WTC11 (cell line): ENCODE measurements at regions not wholly inside any gene's neighbourhood (a gene's known extent, or its start where the extent isn't known, plus 50 kb on each side); places are given as distances from the start of the nearest gene placed in this dataset.

Experiments used
- ATAC-seq: fragments of 200-7000 bp; cut with Tn5 transposase; 2 replicates; pipeline ENCODE4 v1.10.0; 2021; ENCODE audit warnings: mild to moderate bottlenecking, moderate library complexity
- CTCF ChIA-PET: fragments of 300-600 bp; sonication (Branson Sonifier 250); formaldehyde crosslinking; loops from one replicate; lab custom pipeline; 2021; ENCODE audit warnings: antibody characterized with exemption; lab: Charles Lee
- POLR2A ChIA-PET: fragments of 350-600 bp; sonication (Branson Sonifier 250); formaldehyde crosslinking; loops from one replicate; lab custom pipeline; 2021; ENCODE audit warnings: antibody characterized with exemption; lab: Charles Lee
- DNase-seq: peaks from one replicate; pipeline ENCODE4 v3.0.0; 2021; ENCODE audit warnings: low spot score
- H3K27ac Mint-ChIP-seq: 2 replicates; pipeline ENCODE4 v1.8.0; 2021; ENCODE audit warnings: mixed read lengths
- H3K27me3 Mint-ChIP-seq: 2 replicates; pipeline ENCODE4 v1.8.0; 2021; ENCODE audit warnings: low read depth, mild to moderate bottlenecking, moderate library complexity, mixed read lengths
- H3K36me3 Mint-ChIP-seq: 2 replicates; pipeline ENCODE4 v1.8.0; 2021; ENCODE audit warnings: mixed read lengths
- H3K4me1 Mint-ChIP-seq: 2 replicates; pipeline ENCODE4 v1.8.0; 2022; ENCODE audit warnings: mixed read lengths
- H3K4me3 Mint-ChIP-seq: 2 replicates; pipeline ENCODE4 v1.8.0; 2021; ENCODE audit warnings: mild to moderate bottlenecking, moderate library complexity, mixed read lengths
- H3K9me3 Mint-ChIP-seq: 2 replicates; pipeline ENCODE4 v1.8.0; 2021; ENCODE audit warnings: mixed read lengths
- ATF1 ChIP-seq: sonication (generic); formaldehyde crosslinking; IDR thresholded peaks from 2 replicates; pipeline ENCODE4 v1.8.1; 2023; ENCODE audit warnings: mild to moderate bottlenecking, moderate library complexity, missing genetic modification reagents
- CREB1 ChIP-seq: sonication (generic); formaldehyde crosslinking; IDR thresholded peaks from 2 replicates; pipeline ENCODE4 v1.8.0; 2023; ENCODE audit warnings: mild to moderate bottlenecking, missing genetic modification reagents
- GTF2I ChIP-seq: fragments of 250-450 bp; sonication (Bioruptor Pico); conservative IDR thresholded peaks from 2 replicates; pipeline ENCODE4 v1.4.0; 2021; ENCODE audit warnings: mild to moderate bottlenecking
- NR2C2 ChIP-seq: sonication (generic); formaldehyde crosslinking; IDR thresholded peaks from 2 replicates; pipeline ENCODE4 v1.8.0; 2022; ENCODE audit warnings: mild to moderate bottlenecking, missing genetic modification reagents
- NR3C1 ChIP-seq: sonication (generic); formaldehyde crosslinking; conservative IDR thresholded peaks from 2 replicates; pipeline ENCODE4 v1.8.1; 2023; ENCODE audit warnings: low read depth, mild to moderate bottlenecking, missing genetic modification reagents
- RORB ChIP-seq: fragments of 250-450 bp; sonication (Bioruptor Pico); IDR thresholded peaks from 2 replicates; pipeline ENCODE4 v1.9.0; 2021; ENCODE audit warnings: mild to moderate bottlenecking
- TCF7 ChIP-seq: sonication (generic); formaldehyde crosslinking; IDR thresholded peaks from 2 replicates; pipeline ENCODE4 v1.8.0; 2022; ENCODE audit warnings: mild to moderate bottlenecking, low read depth, missing genetic modification reagents, moderate library complexity
- ZNF396 ChIP-seq: fragments of 250-450 bp; sonication (Bioruptor Pico); IDR thresholded peaks from 2 replicates; pipeline ENCODE4 v1.8.0; 2021; ENCODE audit warnings: mild to moderate bottlenecking, moderate library complexity, borderline replicate concordance
- ZNF416 ChIP-seq: fragments of 250-450 bp; sonication (Bioruptor Pico); IDR thresholded peaks from 2 replicates; pipeline ENCODE4 v1.9.0; 2021; ENCODE audit warnings: mild to moderate bottlenecking, inconsistent platforms
- TF ChIP-seq, protein P1 (sequence below): fragments of 250-450 bp; sonication (Bioruptor Pico); IDR thresholded peaks from 2 replicates; pipeline ENCODE4 v1.9.0; 2021; ENCODE audit warnings: mild to moderate bottlenecking
- TF ChIP-seq, protein P2 (sequence below): fragments of 250-450 bp; sonication (Bioruptor Pico); conservative IDR thresholded peaks from 2 replicates; pipeline ENCODE4 v1.9.0; 2021; ENCODE audit warnings: mild to moderate bottlenecking
- TF ChIP-seq, protein P3 (sequence below): sonication (generic); formaldehyde crosslinking; IDR thresholded peaks from 2 replicates; pipeline ENCODE4 v1.8.1; 2023; ENCODE audit warnings: mild to moderate bottlenecking, missing genetic modification reagents
- TF ChIP-seq, protein P4 (sequence below): sonication (generic); formaldehyde crosslinking; IDR thresholded peaks from 2 replicates; pipeline ENCODE4 v1.8.1; 2022; ENCODE audit warnings: mild to moderate bottlenecking, moderate library complexity, missing genetic modification reagents
- TF ChIP-seq, protein P5 (sequence below): sonication (generic); formaldehyde crosslinking; IDR thresholded peaks from 2 replicates; pipeline ENCODE4 v1.8.1; 2023; ENCODE audit warnings: mild to moderate bottlenecking, missing genetic modification reagents
- TF ChIP-seq, protein P6 (sequence below): sonication (generic); formaldehyde crosslinking; IDR thresholded peaks from 2 replicates; pipeline ENCODE4 v1.8.0; 2023; ENCODE audit warnings: mild to moderate bottlenecking, missing genetic modification reagents
- TF ChIP-seq, protein P7 (sequence below): sonication (generic); formaldehyde crosslinking; IDR thresholded peaks from 2 replicates; pipeline ENCODE4 v1.8.1; 2022; ENCODE audit warnings: low read depth, missing genetic modification reagents, borderline replicate concordance
- TF ChIP-seq, protein P8 (sequence below): sonication (generic); formaldehyde crosslinking; IDR thresholded peaks from 2 replicates; pipeline ENCODE4 v1.8.1; 2023; ENCODE audit warnings: mild to moderate bottlenecking, missing genetic modification reagents, moderate library complexity

DNA sequence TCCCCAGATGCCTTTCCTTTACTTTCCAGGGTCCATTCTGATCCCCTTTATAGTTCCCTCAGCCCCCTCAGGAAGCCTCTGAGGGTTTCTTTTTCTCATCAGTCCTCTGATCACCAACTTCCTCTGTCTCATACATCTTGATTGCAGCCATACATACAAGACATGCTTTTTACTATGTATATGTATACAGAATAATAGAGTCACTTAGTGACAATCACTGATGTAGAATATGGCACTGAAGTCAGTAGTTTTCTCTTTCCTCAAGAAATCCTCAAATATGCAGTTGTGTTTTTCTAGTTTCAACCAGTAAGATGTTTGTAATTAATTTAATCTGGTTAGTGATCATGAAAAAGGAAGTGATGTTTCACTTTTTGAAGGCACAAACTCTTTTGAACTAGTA lies 364.1 kb downstream of the MAN2A1 start:
- no peak for DNase-seq
- no peak overlapping the region for H3K27ac Mint-ChIP-seq
- H3K27me3 Mint-ChIP-seq = no peaks in the 10 kb centered on the region; the same call in 1 of the 2 replicates
- no peaks in the 10 kb centered on the region for H3K36me3 Mint-ChIP-seq
- POLR2A ChIA-PET = no interaction called here
- CTCF ChIA-PET = no interaction called here
- ATAC-seq = no peak
- H3K9me3 Mint-ChIP-seq = no peaks in the 10 kb centered on the region
- no peak overlapping the region for H3K4me3 Mint-ChIP-seq
- TF ChIP-seq NR3C1 (CRISPR knock-in tag) = no peak
- TF ChIP-seq, protein P1, sequence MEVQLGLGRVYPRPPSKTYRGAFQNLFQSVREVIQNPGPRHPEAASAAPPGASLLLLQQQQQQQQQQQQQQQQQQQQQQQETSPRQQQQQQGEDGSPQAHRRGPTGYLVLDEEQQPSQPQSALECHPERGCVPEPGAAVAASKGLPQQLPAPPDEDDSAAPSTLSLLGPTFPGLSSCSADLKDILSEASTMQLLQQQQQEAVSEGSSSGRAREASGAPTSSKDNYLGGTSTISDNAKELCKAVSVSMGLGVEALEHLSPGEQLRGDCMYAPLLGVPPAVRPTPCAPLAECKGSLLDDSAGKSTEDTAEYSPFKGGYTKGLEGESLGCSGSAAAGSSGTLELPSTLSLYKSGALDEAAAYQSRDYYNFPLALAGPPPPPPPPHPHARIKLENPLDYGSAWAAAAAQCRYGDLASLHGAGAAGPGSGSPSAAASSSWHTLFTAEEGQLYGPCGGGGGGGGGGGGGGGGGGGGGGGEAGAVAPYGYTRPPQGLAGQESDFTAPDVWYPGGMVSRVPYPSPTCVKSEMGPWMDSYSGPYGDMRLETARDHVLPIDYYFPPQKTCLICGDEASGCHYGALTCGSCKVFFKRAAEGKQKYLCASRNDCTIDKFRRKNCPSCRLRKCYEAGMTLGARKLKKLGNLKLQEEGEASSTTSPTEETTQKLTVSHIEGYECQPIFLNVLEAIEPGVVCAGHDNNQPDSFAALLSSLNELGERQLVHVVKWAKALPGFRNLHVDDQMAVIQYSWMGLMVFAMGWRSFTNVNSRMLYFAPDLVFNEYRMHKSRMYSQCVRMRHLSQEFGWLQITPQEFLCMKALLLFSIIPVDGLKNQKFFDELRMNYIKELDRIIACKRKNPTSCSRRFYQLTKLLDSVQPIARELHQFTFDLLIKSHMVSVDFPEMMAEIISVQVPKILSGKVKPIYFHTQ (CRISPR knock-in tag) = no peak
- TF ChIP-seq RORB (CRISPR knock-in tag) = no peak
- no peak for TF ChIP-seq ZNF416
- no peak for TF ChIP-seq ATF1 (CRISPR knock-in tag)
- H3K4me1 Mint-ChIP-seq = peaks cover 56% of the 10 kb centered on the region

DNA sequence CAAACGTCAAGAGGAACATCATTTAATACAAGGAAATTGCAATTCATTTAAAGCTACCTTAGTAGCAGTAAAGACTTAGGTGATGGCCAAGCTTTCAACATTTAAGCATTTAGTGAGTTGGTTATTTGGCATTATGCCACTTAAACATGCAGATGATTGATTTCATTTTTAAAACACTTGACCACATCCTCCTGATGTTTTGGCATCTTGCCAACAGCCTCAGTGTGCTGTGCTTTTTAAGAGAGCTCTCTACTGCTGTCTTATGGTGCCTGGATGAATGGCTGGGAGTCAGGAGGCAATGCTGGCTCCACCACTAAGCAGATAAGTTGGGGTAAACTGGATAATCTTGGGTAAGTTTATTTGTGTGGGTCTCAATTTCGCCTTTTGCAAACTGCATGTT lies 364.5 kb downstream of the MAN2A1 start:
- Mint-ChIP-seq H3K36me3 (no peaks in the 10 kb centered on the region), H3K27ac (no peak overlapping the region), H3K4me1 (peaks cover 54% of the 10 kb centered on the region), H3K4me3 (no peak overlapping the region), H3K9me3 (no peaks in the 10 kb centered on the region), H3K27me3 (no peaks in the 10 kb centered on the region; the same call in 1 of the 2 replicates)
- ChIA-PET POLR2A (no interaction called here), CTCF (no interaction called here)
- DNase-seq = no peak
- peak; percentile 71 for ATAC-seq
- TF ChIP-seq NR2C2 (CRISPR knock-in tag) (no peak), TCF7 (CRISPR knock-in tag) (no peak), GTF2I (CRISPR knock-in tag) (no peak), CREB1 (CRISPR knock-in tag) (no peak), ZNF396 (CRISPR knock-in tag) (no peak)
- TF ChIP-seq, protein P2, sequence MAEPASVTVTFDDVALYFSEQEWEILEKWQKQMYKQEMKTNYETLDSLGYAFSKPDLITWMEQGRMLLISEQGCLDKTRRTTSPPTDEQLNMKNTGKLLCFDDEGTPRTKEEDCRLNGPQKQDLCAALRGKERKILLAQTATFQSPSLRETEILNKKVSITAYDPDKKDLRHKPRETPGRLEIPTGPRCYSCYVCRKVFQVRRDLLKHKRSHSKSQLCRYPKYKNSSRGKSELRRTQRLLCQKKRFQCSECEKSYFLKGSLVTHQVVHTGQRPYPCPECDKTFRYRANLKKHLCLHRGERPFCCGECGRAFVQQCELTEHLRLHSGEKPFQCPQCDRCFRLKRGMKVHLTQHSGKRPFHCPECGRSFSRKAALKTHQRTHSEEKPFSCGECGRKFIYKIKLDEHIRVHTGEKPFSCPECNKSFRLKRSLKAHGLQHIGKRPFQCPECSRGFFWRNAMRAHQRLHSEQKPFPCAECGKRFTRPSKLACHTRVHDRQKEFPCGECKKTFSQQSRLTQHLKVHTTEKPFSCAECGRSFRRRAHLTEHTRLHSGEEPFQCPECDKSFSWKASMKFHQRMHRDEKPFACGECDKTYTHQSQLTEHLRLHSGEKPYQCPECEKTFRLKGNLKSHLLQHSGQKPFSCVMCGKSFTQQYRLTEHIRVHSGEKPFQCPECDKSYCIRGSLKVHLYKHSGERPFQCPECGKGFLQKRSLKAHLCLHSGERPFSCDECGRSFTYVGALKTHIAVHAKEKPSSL (CRISPR knock-in tag) = no peak
- TF ChIP-seq, protein P3, sequence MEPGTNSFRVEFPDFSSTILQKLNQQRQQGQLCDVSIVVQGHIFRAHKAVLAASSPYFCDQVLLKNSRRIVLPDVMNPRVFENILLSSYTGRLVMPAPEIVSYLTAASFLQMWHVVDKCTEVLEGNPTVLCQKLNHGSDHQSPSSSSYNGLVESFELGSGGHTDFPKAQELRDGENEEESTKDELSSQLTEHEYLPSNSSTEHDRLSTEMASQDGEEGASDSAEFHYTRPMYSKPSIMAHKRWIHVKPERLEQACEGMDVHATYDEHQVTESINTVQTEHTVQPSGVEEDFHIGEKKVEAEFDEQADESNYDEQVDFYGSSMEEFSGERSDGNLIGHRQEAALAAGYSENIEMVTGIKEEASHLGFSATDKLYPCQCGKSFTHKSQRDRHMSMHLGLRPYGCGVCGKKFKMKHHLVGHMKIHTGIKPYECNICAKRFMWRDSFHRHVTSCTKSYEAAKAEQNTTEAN = no peak
- TF ChIP-seq, protein P4, sequence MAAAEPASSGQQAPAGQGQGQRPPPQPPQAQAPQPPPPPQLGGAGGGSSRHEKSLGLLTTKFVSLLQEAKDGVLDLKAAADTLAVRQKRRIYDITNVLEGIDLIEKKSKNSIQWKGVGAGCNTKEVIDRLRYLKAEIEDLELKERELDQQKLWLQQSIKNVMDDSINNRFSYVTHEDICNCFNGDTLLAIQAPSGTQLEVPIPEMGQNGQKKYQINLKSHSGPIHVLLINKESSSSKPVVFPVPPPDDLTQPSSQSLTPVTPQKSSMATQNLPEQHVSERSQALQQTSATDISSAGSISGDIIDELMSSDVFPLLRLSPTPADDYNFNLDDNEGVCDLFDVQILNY = no peak
- TF ChIP-seq, protein P5, sequence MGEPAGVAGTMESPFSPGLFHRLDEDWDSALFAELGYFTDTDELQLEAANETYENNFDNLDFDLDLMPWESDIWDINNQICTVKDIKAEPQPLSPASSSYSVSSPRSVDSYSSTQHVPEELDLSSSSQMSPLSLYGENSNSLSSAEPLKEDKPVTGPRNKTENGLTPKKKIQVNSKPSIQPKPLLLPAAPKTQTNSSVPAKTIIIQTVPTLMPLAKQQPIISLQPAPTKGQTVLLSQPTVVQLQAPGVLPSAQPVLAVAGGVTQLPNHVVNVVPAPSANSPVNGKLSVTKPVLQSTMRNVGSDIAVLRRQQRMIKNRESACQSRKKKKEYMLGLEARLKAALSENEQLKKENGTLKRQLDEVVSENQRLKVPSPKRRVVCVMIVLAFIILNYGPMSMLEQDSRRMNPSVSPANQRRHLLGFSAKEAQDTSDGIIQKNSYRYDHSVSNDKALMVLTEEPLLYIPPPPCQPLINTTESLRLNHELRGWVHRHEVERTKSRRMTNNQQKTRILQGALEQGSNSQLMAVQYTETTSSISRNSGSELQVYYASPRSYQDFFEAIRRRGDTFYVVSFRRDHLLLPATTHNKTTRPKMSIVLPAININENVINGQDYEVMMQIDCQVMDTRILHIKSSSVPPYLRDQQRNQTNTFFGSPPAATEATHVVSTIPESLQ (CRISPR knock-in tag) = no peak
- TF ChIP-seq, protein P1 (CRISPR knock-in tag) = no peak
- TF ChIP-seq, protein P6, sequence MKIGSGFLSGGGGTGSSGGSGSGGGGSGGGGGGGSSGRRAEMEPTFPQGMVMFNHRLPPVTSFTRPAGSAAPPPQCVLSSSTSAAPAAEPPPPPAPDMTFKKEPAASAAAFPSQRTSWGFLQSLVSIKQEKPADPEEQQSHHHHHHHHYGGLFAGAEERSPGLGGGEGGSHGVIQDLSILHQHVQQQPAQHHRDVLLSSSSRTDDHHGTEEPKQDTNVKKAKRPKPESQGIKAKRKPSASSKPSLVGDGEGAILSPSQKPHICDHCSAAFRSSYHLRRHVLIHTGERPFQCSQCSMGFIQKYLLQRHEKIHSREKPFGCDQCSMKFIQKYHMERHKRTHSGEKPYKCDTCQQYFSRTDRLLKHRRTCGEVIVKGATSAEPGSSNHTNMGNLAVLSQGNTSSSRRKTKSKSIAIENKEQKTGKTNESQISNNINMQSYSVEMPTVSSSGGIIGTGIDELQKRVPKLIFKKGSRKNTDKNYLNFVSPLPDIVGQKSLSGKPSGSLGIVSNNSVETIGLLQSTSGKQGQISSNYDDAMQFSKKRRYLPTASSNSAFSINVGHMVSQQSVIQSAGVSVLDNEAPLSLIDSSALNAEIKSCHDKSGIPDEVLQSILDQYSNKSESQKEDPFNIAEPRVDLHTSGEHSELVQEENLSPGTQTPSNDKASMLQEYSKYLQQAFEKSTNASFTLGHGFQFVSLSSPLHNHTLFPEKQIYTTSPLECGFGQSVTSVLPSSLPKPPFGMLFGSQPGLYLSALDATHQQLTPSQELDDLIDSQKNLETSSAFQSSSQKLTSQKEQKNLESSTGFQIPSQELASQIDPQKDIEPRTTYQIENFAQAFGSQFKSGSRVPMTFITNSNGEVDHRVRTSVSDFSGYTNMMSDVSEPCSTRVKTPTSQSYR (CRISPR knock-in tag) = no peak
- TF ChIP-seq, protein P7, sequence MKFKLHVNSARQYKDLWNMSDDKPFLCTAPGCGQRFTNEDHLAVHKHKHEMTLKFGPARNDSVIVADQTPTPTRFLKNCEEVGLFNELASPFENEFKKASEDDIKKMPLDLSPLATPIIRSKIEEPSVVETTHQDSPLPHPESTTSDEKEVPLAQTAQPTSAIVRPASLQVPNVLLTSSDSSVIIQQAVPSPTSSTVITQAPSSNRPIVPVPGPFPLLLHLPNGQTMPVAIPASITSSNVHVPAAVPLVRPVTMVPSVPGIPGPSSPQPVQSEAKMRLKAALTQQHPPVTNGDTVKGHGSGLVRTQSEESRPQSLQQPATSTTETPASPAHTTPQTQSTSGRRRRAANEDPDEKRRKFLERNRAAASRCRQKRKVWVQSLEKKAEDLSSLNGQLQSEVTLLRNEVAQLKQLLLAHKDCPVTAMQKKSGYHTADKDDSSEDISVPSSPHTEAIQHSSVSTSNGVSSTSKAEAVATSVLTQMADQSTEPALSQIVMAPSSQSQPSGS (CRISPR knock-in tag) = no peak
- TF ChIP-seq, protein P8, sequence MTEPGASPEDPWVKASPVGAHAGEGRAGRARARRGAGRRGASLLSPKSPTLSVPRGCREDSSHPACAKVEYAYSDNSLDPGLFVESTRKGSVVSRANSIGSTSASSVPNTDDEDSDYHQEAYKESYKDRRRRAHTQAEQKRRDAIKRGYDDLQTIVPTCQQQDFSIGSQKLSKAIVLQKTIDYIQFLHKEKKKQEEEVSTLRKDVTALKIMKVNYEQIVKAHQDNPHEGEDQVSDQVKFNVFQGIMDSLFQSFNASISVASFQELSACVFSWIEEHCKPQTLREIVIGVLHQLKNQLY = no peak
